Lower lobe of right lung (tissue), 2 donors: ENCODE measurements at regions not wholly inside any gene's neighbourhood (a gene's known extent, or its start where the extent isn't known, plus 50 kb on each side); places are given as distances from the start of the nearest gene placed in this dataset.

Source experiments
- ATAC-seq, 2 donors: fragments of 200-7000 bp; cut with Tn5 transposase; one replicate each; pipeline ENCODE4 v1.9.1; 2020 to 2022; ENCODE audit warnings: mild to moderate bottlenecking in 2 of 2, moderate library complexity in 2 of 2
- DNase-seq: peaks from one replicate; pipeline ENCODE4 v3.0.0-alpha.2; 2020
- H3K27ac ChIP-seq: fragments of 200-600 bp; one replicate; pipeline ENCODE4 v1.8.0; 2022
- H3K27me3 ChIP-seq: fragments of 200-600 bp; one replicate; pipeline ENCODE4 v1.8.0; 2022; ENCODE audit warnings: low read depth
- H3K36me3 ChIP-seq: fragments of 200-600 bp; one replicate; pipeline ENCODE4 v1.8.0; 2022; ENCODE audit warnings: mild to moderate bottlenecking
- H3K4me1 ChIP-seq: fragments of 200-600 bp; one replicate; pipeline ENCODE4 v1.8.0; 2022
- H3K4me3 ChIP-seq: fragments of 200-600 bp; one replicate; pipeline ENCODE4 v1.8.0; 2022; ENCODE audit warnings: mild to moderate bottlenecking
- H3K9me3 ChIP-seq: fragments of 200-600 bp; one replicate; pipeline ENCODE4 v1.8.0; 2022
- intact Hi-C: fragments of 100-400 bp; cut with DNase I; formaldehyde crosslinking; loops from one replicate; pipeline ENCODE4 v1.11.0; 2022
- TF ChIP-seq, protein P1 (sequence below): fragments of 200-600 bp; IDR thresholded peaks from one replicate; pipeline ENCODE4 v1.8.0; 2022; ENCODE audit warnings: antibody characterized with exemption, mild to moderate bottlenecking
- donor health status: DM: no; HTN: yes; CAD: no; lungs with severe emphysema.

DNA sequence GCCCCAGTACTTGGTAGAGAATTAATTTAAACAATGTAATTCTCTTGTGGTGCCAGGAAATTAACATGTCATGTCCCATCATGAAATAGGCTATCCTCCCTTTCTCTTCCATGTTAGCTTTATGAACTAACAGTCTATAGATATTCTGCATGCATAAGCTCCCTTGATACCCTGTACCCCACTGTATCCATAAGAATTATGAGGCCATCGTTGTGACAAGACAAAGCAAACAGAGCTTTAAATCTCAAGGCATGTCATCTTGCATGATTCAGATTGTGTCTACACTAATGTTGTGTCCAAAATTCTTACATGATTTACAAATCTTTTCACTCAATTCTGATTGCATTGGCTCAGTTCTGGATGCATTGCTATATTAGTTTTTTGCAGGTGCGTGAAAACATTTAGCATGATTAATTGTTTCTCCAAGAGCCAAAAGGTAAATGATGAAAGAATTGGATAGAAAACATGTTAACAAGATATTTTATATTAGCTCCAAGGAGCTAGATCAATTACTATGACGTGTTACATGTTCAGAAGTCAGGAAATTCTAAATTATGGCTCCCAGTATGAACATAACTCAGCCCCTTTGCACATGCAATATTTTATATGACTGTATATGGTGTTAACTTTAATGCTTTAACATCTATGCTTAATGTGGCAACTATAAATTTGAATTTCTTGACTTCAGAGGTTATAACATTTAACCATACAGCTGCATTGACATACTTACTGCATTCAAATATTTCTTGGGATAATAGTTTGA, 620.3 kb downstream of the SLC4A3 start:
- no peak overlapping the region for H3K27ac ChIP-seq
- H3K27me3 ChIP-seq: no peaks in the 10 kb centered on the region
- H3K36me3 ChIP-seq: no peaks in the 10 kb centered on the region
- H3K4me1 ChIP-seq: no peaks in the 10 kb centered on the region
- TF ChIP-seq, protein P1, sequence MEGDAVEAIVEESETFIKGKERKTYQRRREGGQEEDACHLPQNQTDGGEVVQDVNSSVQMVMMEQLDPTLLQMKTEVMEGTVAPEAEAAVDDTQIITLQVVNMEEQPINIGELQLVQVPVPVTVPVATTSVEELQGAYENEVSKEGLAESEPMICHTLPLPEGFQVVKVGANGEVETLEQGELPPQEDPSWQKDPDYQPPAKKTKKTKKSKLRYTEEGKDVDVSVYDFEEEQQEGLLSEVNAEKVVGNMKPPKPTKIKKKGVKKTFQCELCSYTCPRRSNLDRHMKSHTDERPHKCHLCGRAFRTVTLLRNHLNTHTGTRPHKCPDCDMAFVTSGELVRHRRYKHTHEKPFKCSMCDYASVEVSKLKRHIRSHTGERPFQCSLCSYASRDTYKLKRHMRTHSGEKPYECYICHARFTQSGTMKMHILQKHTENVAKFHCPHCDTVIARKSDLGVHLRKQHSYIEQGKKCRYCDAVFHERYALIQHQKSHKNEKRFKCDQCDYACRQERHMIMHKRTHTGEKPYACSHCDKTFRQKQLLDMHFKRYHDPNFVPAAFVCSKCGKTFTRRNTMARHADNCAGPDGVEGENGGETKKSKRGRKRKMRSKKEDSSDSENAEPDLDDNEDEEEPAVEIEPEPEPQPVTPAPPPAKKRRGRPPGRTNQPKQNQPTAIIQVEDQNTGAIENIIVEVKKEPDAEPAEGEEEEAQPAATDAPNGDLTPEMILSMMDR: no peak
- H3K4me3 ChIP-seq: no peak overlapping the region
- intact Hi-C loops: no loop called here
- DNase-seq: no peak
- no peak for ATAC-seq
- no peaks in the 10 kb centered on the region for H3K9me3 ChIP-seq

DNA sequence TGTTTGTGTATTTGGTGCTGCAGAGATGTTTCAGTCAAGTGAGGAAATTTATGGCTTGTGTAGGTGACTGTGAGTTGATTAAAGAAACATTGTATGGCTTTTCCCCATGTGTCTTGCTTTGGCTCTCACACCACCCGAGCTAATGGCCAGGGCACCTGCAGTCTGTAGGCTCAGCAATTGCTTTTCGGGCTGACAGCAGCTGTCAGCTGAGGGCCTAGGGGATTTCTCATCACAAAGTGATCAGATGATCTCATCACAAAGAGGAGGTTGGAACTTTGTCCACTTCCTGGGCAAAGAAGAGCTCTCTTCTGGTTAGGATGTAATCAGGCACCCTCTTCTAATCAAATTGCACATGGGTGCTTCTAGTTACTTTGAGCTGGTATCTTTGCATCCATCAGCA, 632.2 kb downstream of the SLC4A3 start:
- no peak for DNase-seq
- no peak for ATAC-seq
- Histone ChIP-seq H3K27me3 (no peaks in the 10 kb centered on the region), H3K4me3 (no peak overlapping the region), H3K9me3 (no peaks in the 10 kb centered on the region), H3K36me3 (no peaks in the 10 kb centered on the region), H3K27ac (no peak overlapping the region), H3K4me1 (no peaks in the 10 kb centered on the region)
- intact Hi-C loops: no loop called here
- TF ChIP-seq, protein P1: no peak

DNA sequence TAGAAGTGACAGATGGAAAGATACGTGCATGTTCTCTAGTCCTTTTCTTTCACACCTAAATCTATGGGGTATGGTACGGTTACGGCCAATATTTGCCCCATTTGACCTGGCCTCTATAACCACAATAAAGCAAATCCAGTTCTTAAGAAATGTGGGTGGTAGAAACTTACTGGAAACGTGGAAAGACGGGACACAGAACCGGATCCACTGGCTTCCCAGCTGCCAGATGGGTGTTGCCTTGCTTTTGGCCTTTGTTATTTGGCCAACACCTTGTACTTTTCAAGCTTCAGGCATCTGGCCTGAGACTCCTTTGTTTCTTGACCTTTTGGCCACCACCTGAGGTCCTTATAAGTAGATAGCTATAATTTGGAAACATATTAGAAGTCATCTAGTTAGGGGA, 635.9 kb downstream of the SLC4A3 start:
- DNase-seq (no peak), ATAC-seq (no peak)
- Histone ChIP-seq H3K9me3 (no peaks in the 10 kb centered on the region), H3K4me1 (no peaks in the 10 kb centered on the region), H3K36me3 (no peaks in the 10 kb centered on the region), H3K27ac (no peak overlapping the region), H3K4me3 (no peak overlapping the region), H3K27me3 (no peaks in the 10 kb centered on the region)
- TF ChIP-seq, protein P1: no peak
- intact Hi-C loops: no loop called here

DNA sequence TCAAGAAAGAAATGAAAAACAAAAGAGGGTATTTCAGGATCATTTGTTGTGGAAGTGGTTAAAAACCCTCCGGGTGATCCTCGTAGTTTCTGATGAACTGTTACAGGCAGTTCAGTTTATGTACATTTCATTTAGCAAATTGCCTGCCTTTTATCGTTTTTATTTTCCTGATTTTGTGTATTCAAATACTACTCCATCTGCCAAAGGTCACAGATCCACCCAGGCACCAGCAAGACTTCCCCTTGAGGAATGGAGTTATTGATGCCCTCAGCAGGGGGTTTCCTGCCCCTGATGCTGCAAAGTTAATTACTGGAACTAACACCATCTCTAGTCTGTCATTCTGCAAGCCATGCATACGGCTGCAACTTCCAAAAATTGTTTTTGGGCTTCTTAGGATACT, 641.9 kb downstream of the SLC4A3 start:
- Histone ChIP-seq H3K4me1 (no peaks in the 10 kb centered on the region), H3K27me3 (no peaks in the 10 kb centered on the region), H3K36me3 (no peaks in the 10 kb centered on the region), H3K27ac (no peak overlapping the region), H3K4me3 (no peak overlapping the region), H3K9me3 (no peaks in the 10 kb centered on the region)
- TF ChIP-seq, protein P1: no peak
- DNase-seq (no peak), ATAC-seq (no peak)
- intact Hi-C loops: no loop called here

DNA sequence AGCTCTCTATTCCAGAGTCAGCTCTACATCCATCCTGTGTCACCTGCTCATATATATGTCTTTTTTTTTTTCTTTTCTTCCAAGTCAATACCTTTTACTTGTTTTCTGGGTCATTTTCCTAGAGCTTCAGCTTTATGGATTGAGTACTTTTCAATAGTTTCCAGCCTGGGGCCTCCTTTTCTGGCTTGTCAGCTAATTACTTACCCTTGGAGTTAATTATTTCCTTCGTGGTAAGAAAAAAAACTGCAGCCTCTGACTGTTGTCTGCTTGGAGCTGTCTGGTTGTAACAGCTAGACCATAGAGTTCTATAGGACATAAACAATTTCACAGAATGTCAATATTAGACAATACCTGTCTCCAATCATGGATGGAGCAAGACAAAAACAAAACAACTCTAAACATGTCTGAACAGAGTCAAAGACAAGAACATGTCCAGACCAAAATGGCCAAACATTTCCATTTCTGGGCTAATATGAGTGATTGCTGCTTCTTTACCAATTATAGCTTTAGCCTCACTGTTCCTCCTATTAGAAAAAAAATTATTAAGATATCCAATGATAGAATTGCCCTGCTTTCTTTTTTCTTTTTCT, 643.1 kb downstream of the SLC4A3 start:
- intact Hi-C loops: no loop called here
- H3K36me3 ChIP-seq: no peaks in the 10 kb centered on the region
- no peaks in the 10 kb centered on the region for H3K9me3 ChIP-seq
- H3K27ac ChIP-seq: no peak overlapping the region
- H3K4me1 ChIP-seq: no peaks in the 10 kb centered on the region
- H3K27me3 ChIP-seq: no peaks in the 10 kb centered on the region
- H3K4me3 ChIP-seq: no peak overlapping the region
- TF ChIP-seq, protein P1: no peak
- no peak for DNase-seq
- no peak for ATAC-seq
